ENCODE measurements at regions not wholly inside any gene's neighbourhood (a gene's known extent, or its start where the extent isn't known, plus 50 kb on each side); places are given as distances from the start of the nearest gene placed in this dataset.
A peak's percentile ranks its signal among the peaks of the same experiment; 100 is the strongest.

GRCh38 chr9:129276486-129277230, 98.6 kb upstream of the IER5L start:
- TF ChIP-seq EGR1 (IDR thresholded peaks at IDR 0.05; ENCODE audit: low read depth), result no peak
- TF ChIP-seq ATF3 (IDR thresholded peaks at IDR 0.05), result no peak
- no peak for TF ChIP-seq CTCF (IDR thresholded peaks at IDR 0.05 in 2 of 3, conservative IDR thresholded peaks at IDR 0.05 in 1 of 3; ENCODE audit: borderline replicate concordance in 1 of 3, insufficient read depth in 1 of 3, low read depth in 2 of 3, low read length in 2 of 3)
- TF ChIP-seq, protein P1, sequence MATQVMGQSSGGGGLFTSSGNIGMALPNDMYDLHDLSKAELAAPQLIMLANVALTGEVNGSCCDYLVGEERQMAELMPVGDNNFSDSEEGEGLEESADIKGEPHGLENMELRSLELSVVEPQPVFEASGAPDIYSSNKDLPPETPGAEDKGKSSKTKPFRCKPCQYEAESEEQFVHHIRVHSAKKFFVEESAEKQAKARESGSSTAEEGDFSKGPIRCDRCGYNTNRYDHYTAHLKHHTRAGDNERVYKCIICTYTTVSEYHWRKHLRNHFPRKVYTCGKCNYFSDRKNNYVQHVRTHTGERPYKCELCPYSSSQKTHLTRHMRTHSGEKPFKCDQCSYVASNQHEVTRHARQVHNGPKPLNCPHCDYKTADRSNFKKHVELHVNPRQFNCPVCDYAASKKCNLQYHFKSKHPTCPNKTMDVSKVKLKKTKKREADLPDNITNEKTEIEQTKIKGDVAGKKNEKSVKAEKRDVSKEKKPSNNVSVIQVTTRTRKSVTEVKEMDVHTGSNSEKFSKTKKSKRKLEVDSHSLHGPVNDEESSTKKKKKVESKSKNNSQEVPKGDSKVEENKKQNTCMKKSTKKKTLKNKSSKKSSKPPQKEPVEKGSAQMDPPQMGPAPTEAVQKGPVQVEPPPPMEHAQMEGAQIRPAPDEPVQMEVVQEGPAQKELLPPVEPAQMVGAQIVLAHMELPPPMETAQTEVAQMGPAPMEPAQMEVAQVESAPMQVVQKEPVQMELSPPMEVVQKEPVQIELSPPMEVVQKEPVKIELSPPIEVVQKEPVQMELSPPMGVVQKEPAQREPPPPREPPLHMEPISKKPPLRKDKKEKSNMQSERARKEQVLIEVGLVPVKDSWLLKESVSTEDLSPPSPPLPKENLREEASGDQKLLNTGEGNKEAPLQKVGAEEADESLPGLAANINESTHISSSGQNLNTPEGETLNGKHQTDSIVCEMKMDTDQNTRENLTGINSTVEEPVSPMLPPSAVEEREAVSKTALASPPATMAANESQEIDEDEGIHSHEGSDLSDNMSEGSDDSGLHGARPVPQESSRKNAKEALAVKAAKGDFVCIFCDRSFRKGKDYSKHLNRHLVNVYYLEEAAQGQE (IDR thresholded peaks at IDR 0.05; ENCODE audit: low read depth), result no peak
- no peak for TF ChIP-seq EZH2 (IDR thresholded peaks at IDR 0.05)
- TF ChIP-seq POLR2A (IDR thresholded peaks at IDR 0.05; ENCODE audit: borderline replicate concordance, extremely low read depth, insufficient read depth, insufficient read length), result no peak
- no peak for TF ChIP-seq TCF7L2 (IDR thresholded peaks at IDR 0.05; ENCODE audit: borderline replicate concordance, extremely low read depth, insufficient read depth, insufficient read length)
- TF ChIP-seq SP1 (IDR thresholded peaks at IDR 0.05; ENCODE audit: low read depth), result no peak
- no peak for TF ChIP-seq FOSL1 (IDR thresholded peaks at IDR 0.05; ENCODE audit: low read depth)
- Histone ChIP-seq H3K4me3 (replicated peaks in 1 of 2; ENCODE audit: low read depth in 1 of 2, low read length in 2 of 2) (no peak overlapping the region), H3K79me2 (ENCODE audit: insufficient read depth, low read length) (no peaks in the 10 kb centered on the region), H2AFZ (ENCODE audit: low read depth, low read length, poor library complexity, severe bottlenecking) (no peak overlapping the region), H3K36me3 (ENCODE audit: control insufficient read depth in 1 of 2, insufficient read depth in 2 of 2, low read length in 2 of 2) (no peaks in the 10 kb centered on the region), H4K20me1 (ENCODE audit: insufficient read depth) (no peaks in the 10 kb centered on the region), H3K4me1 (ENCODE audit: control insufficient read depth in 1 of 2, insufficient read depth in 2 of 2, low read length in 2 of 2) (peaks cover 21 to 31% of the 10 kb centered on the region in 2 experiments), H3K9ac (ENCODE audit: low read length) (no peak overlapping the region), H3K9me2 (ENCODE audit: insufficient read depth) (no peaks in the 10 kb centered on the region), H3K9me3 (ENCODE audit: control insufficient read depth in 1 of 2, insufficient read depth in 1 of 2, low read depth in 1 of 2, low read length in 2 of 2) (no peaks in the 10 kb centered on the region), H3K4me2 (ENCODE audit: low read length) (0 out of 2 replicates have a peak overlapping the region, but pooled peaks have one; percentile 27), H3K27me3 (ENCODE audit: insufficient read depth, low read length) (no peaks in the 10 kb centered on the region), H3K27ac (ENCODE audit: low read depth, low read length) (no peak overlapping the region)
- ATAC-seq, result no peak
- no TSS peak for BruUV-seq (replicated peaks)
- intact Hi-C loops (cut with micrococcal nuclease), result loop anchor here (5.0 kb wide), 1 partner anchor 211 kb away; no protein-coding TSS in a partner anchor
- DNase-seq (ENCODE audit: low read depth, low spot score), result no peak
- CTCF ChIA-PET, result no interaction called here
- RAD21 ChIA-PET (ENCODE audit: low non-redundant PET in 1 of 2, low total read pairs in 2 of 2, uncharacterized antibody in 2 of 2, unreplicated experiment in 2 of 2), result interaction anchor here in 1 of 2 experiments (0.6 to 0.7 kb wide), 2 partner anchors 102 to 332 kb away, joined by 3 to 4 read pairs; no protein-coding TSS in a partner anchor
- POLR2A ChIA-PET, result interaction anchor here (1.3 kb wide), 1 partner anchor 99 kb away, joined by 3 read pairs; the partner anchor contains the start of gene IER5L
